ENCODE measurements at regions not wholly inside any gene's neighbourhood (a gene's known extent, or its start where the extent isn't known, plus 50 kb on each side); places are given as distances from the start of the nearest gene placed in this dataset.

GRCh38 chr6:133583907-133584427 lies 304.9 kb upstream of the TCF21 start:
- no peak for DNase-seq

GRCh38 chr6:133584823-133585222 lies 304.1 kb upstream of the TCF21 start:
- DNase-seq: no peak

GRCh38 chr6:133585978-133586377 lies 302.9 kb upstream of the TCF21 start:
- DNase-seq: no peak

GRCh38 chr6:133587546-133588160 lies 301.3 kb upstream of the TCF21 start:
- no peak for DNase-seq

GRCh38 chr6:133590196-133590595 lies 298.7 kb upstream of the TCF21 start:
- no peak for DNase-seq

GRCh38 chr6:133590814-133591213 lies 298.1 kb upstream of the TCF21 start:
- no peak for DNase-seq

- DNase-seq: no peak
These were observed 297.6 kb upstream of the TCF21 start for GRCh38 chr6:133591275-133591674.

GRCh38 chr6:133594652-133595110 lies 294.2 kb upstream of the TCF21 start:
- no peak for DNase-seq

GRCh38 chr6:133595111-133595761 lies 293.7 kb upstream of the TCF21 start:
- DNase-seq: no peak

GRCh38 chr6:133606852-133607251 lies 282.1 kb upstream of the TCF21 start:
- no peak for DNase-seq

- DNase-seq: no peak
These were observed 280.3 kb upstream of the TCF21 start for GRCh38 chr6:133608620-133609019.

GRCh38 chr6:133609415-133610226 lies 279.3 kb upstream of the TCF21 start:
- DNase-seq: no peak

GRCh38 chr6:133610227-133610840 lies 278.6 kb upstream of the TCF21 start:
- no peak for DNase-seq

GRCh38 chr6:133610971-133611370 lies 277.9 kb upstream of the TCF21 start:
- DNase-seq: no peak

GRCh38 chr6:133612459-133612858 lies 276.5 kb upstream of the TCF21 start:
- DNase-seq: no peak

- DNase-seq: no peak
These were observed 275.7 kb upstream of the TCF21 start for GRCh38 chr6:133613211-133613610.

- no peak for DNase-seq
These were observed 267.2 kb upstream of the TCF21 start for GRCh38 chr6:133621751-133622150.

GRCh38 chr6:133623065-133623464 lies 265.8 kb upstream of the TCF21 start:
- DNase-seq: no peak

GRCh38 chr6:133623621-133624020 lies 265.3 kb upstream of the TCF21 start:
- DNase-seq: no peak

GRCh38 chr6:133626096-133626666 lies 262.7 kb upstream of the TCF21 start:
- no peak for DNase-seq

GRCh38 chr6:133629970-133630369 lies 258.9 kb upstream of the TCF21 start:
- no peak for DNase-seq

- DNase-seq: no peak
These were observed 258.3 kb upstream of the TCF21 start for GRCh38 chr6:133630651-133631050.

- no peak for DNase-seq
These were observed 257.5 kb upstream of the TCF21 start for GRCh38 chr6:133631421-133631820.

Data from CD4-positive, alpha-beta T cell treated with Interleukin-21 for 1 hour (primary cell).